NB4 (cell line): ENCODE measurements at regions not wholly inside any gene's neighbourhood (a gene's known extent, or its start where the extent isn't known, plus 50 kb on each side); places are given as distances from the start of the nearest gene placed in this dataset.

Experiments used
- POLR2A ChIP-seq: IDR thresholded peaks from 2 replicates; pipeline ENCODE4 v1.6.1; 2011; ENCODE audit warnings: mild to moderate bottlenecking; ENCODE audit not compliant: insufficient read length; ENCODE audit errors: extremely low read depth
- TF ChIP-seq, protein P1 (sequence below): IDR thresholded peaks from one replicate; pipeline ENCODE4 v1.5.1; 2012; ENCODE audit warnings: low read depth, low read length

DNA sequence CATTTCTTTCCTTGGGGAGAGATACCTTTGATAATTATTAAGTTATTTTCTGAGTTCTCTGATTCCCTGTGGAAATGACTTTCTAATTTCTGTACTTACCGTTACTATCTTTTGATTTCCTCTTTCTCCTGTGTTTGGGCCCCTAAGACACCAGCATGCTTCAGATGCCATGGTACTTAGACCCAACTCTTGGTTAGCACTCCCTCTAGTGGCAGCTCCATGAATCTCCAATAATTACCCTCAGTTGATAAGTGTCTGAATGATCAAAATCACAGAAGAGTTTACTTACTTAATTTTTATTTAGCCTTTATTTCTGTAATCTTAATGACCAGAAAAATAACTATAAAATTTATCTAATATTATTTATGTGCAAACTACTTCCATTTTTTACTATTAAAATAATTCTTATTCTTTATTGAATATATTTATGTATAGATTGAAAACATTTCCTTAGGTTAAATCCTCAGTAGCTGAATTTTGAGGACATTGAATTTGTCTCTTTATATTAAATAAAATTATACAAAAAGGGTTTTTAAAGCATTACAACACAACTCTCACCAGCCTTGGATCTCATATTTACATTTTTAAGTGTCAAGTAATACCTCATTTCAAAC is 300.4 kb downstream of the KCNS3 start:
- no peak for TF ChIP-seq POLR2A
- TF ChIP-seq, protein P1, sequence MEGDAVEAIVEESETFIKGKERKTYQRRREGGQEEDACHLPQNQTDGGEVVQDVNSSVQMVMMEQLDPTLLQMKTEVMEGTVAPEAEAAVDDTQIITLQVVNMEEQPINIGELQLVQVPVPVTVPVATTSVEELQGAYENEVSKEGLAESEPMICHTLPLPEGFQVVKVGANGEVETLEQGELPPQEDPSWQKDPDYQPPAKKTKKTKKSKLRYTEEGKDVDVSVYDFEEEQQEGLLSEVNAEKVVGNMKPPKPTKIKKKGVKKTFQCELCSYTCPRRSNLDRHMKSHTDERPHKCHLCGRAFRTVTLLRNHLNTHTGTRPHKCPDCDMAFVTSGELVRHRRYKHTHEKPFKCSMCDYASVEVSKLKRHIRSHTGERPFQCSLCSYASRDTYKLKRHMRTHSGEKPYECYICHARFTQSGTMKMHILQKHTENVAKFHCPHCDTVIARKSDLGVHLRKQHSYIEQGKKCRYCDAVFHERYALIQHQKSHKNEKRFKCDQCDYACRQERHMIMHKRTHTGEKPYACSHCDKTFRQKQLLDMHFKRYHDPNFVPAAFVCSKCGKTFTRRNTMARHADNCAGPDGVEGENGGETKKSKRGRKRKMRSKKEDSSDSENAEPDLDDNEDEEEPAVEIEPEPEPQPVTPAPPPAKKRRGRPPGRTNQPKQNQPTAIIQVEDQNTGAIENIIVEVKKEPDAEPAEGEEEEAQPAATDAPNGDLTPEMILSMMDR = peak; percentile 84
